Stimulated activated CD8-positive, alpha-beta memory T cell treated with anti-CD3 and anti-CD28 coated beads, Interleukin-7, amount 100 ng/mL, for 4 hours (primary cell): ENCODE measurements at regions not wholly inside any gene's neighbourhood (a gene's known extent, or its start where the extent isn't known, plus 50 kb on each side); places are given as distances from the start of the nearest gene placed in this dataset.

ENCODE experiments used
- DNase-seq, 2 donors: peaks; one replicate each; pipeline ENCODE4 v3.0.0-alpha.2; 2020; ENCODE audit warnings: low read depth in 2 of 2

DNA sequence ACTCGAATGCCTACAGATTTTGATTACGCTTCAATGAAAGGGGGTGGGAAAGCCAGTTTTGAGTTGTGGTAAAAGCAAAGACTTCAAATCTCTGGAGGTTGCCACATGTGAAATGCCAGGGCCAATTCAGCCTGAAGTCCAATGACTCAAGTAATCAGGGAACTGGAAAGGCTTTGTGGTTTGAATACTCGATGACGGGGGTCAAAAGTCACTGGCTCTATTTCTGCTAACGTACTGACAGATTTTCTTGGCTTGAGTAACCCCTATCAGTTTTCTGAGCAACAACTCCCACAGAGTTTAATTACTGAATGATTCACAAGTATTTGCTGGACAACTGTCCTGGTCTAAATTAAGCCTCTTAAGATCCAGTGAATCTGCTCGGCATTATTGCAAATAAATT lies 152.2 kb downstream of the SIPA1L2 start:
- no peak for DNase-seq

DNA sequence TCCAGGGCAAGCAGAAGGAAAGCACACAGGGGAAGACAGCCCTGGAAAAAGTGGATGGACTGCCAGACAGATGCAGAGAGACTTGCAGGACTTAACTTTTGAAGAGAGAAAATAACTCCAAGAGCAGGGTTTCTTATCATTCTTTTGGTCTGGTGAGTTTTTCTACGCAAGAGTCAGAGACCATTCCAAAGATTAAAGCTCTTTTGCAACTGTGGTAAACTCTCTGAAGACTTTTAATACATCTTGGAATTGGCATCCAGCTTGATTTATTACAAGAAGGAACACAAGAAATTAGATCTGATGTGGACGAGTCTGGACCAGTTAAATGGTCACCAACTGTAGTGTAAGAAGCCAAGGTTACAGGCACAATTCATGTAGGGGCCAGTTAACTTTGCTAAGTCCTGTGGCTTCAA lies 153.4 kb downstream of the SIPA1L2 start:
- no peak for DNase-seq

DNA sequence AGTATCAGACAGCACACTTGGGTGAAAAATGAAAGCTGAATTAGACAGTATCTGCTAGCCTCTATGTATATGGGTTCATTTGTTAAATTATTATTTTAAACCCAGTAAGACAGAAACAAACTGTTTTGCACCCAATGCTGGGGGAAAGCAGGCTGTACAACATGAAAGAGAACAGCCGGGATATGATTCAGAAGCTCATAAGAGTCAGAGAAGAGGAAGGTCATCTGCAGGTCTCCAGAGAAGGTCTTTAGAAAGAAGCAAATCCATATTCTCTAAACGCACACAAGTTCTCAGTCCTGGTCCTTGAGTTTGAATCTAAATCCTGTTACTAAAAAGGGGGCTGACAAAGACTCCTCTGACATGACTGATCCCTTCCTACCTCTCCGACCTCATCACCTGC lies 155.1 kb downstream of the SIPA1L2 start:
- no peak for DNase-seq

DNA sequence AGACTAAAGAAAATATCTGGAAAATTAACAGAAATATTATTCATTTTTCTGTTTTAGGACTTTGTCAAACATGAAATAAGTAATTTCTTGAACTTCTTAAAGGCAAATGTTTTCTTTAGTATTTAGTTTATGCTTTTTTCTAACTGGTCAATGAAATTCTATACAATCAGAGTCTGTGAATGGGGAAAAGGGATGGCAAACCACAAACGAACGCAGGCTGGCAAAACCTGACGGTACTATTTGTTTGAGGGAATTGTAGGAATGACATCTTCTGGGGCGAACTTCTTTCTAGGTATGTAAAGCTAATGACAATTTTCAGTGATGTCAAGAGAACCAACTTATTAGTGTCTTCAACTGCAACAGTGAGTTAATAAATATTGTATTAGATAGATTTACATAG lies 156.0 kb downstream of the SIPA1L2 start:
- no peak for DNase-seq

DNA sequence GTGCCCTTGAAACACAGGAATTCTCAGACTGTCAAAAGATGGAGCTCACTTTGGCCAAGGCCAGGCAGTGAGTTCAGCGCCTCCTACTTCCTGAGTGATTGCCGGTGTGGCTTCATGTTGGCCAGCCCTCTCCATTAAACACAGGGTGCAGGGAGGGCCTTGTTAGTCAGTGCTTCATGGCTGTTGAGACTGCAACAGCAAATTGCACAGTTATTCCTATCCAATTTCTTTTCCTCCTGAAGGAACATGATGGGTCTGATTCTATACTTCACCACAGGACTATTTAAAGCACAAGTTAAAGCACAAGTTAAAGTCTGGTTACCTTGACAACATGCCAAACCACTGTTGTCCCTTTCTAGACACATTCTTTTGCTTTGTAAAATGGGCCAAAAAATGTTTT lies 156.6 kb downstream of the SIPA1L2 start:
- DNase-seq: no peak

DNA sequence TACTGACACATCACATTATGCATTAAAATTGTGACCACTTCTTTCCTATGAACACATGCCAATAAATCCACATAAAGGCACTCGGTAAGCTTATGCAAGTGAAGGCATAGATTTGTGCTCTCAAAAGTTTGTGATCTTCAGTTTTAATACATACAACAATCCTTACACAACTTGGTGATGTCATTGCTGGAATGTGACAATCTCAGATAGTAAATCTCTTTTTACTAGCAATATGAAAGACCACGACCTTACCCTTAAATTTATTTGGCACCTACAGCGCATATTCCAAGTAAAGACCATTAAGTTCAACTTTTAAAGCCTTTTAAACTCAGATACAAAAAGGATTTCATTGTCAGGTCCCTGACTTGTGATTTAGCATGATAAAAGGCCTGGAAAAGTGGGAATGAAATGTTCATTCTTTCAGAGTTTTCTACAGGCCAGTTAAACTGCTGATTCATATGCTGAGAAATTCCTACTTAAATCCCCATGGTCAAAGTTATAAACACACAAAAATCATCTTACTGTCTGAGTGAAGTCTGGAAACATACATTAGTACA lies 157.4 kb downstream of the SIPA1L2 start:
- DNase-seq: no peak

DNA sequence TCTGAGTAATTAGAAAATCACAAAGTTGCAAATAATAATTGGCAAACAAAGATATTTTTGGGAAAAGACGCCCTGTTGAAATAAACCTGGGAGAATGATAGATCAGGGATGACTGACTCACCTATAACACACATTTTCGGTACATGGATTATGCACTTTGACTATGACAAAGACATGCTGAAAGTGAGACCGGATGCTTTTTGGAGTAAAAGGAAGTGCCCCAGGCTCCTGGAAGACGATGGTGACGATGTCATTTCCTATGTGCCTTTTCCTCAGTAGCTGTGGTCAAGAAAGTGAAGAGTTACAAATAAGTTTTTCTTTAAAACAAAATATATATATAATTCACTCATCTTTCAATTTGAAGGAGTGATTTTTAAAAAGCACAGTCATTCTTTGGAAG lies 158.7 kb downstream of the SIPA1L2 start:
- no peak for DNase-seq

DNA sequence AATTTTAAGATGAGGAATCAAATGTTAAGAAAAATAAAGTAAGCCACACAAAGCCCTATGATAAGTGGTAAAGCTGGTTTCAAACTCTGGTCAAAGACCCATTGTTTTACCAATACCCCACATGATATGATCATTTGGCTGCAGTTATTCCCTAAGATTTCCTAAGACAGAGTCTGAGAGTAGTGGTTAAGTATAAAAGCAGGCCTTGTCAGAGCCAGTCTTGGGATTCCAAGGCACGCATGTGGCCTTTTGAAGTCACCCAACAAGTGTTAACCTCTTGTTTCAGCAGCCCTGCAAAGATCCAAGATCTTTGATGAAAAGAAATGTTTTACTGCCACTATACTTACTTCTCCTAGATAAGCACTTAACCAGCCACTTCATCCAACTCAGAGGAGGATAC lies 159.2 kb downstream of the SIPA1L2 start:
- DNase-seq: no peak

DNA sequence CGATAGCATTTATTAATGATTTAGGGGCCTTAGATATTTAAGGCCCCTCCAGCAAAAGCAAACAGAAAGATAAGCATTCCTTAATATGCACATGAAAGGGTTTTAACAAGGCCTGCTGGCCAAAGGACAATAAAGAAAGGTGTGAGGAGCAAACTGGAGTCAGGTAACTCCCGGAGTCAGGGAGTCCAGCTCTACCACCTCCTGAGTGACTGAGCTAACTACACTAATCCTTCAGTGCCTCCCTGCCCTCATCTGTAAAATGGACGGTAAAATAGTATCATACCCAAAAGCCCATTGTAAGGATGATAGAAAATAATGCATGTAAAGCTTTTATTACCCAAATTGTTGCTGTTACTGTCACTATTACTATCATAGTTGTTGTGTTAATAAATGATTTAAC lies 161.7 kb downstream of the SIPA1L2 start:
- DNase-seq: no peak

DNA sequence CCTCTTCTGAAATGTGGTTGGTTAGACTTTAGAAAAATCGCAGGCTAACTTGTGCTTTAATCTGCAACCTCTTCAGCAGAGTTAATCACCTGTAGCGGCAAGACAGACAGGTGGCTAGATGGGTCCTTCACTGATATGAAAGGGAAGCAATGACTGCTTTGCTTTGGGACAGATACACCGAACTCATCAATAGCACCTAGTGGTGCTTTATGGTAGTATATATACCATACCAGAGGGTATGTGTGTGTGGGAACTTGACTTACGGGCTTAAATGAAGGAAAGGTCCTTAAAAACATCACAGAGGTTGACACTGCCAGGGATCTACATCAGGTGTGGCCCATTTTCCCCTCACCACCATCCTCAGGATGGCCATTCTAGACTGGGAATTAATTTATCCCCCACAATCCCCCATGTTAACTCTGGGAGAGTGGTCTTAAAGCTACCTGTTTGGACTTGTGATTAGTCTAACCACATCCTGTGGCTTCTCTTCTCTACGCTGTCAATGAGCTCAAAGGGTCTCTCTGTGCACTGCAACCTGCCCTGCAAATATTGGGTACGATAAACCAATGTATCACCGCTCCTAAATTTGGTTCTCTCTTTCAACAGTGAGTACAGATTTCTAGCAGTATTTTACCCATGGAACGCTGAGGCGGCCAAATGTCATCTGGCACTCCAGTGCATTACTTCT lies 162.7 kb downstream of the SIPA1L2 start:
- no peak for DNase-seq

DNA sequence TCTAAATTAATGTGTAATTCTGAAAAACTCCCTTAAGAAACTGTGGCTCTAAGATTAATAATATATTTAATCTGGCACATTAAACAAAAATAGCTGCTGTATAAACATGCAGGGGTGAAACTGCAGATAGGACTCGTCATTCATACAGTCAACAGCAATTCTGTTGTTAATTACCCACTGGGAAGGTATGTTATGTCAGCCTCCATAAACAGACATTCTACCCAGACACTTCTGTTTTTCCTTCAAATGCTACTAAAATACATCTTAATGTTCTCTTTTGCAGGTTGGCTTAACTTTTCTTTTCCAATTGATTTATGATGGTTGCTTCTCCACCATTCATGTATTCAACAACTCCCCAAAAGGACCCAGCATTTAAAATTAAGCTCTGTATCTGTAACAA lies 165.6 kb downstream of the SIPA1L2 start:
- DNase-seq: no peak

DNA sequence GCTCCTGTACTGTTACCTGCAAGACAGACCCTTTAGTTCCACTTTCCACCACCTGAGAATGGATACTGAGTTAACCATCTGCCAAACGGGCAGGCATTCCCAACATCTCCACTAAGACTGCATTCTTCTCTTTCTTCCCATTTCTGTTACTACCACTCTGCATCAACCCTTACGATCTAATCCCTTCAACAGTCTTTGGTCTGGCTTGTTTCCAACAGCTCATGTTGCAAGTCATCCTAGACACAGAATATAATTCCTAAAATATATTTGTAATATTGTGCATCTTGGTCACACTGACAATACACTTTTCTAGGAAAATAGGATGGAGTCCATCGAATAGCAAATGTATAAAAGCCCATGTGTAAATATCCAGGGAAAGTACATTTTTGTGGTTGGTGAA lies 166.7 kb downstream of the SIPA1L2 start:
- DNase-seq: no peak

DNA sequence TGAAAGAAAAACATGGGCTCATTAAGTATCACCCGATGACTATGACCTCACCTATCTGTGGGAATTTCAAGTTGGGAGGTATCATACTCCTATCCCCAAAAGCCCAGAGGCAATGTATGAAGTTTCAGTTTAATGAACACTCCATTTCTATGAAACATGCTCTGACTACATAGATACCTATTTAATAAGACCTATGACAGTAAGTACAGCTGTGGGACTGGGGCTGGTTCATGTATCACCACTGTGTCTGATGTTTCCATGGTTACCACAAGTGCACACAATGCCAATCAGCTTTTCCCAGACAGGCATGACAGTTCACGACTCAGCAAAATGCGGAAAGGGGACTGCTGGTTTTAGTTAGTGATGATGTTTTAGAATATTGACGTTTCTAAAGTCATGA lies 167.7 kb downstream of the SIPA1L2 start:
- no peak for DNase-seq

DNA sequence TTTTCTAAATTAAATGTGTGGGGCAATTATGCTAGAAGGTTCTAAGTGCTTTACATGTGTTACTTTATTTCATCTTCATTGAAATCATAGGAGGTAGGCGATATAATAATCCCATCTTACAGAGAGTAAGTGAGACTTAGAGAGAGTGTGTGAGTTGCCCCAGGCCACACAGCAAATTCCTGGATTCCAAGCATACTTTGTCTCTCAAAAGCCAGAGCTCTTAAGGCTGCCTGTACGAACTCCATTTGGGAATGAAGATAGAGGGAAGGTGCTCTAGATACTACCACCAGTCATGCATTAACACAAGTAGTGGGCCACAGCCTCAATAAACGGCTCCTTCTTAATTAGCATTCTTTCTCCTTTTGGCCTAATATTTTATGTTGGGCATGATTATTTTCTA lies 170.1 kb downstream of the SIPA1L2 start:
- no peak for DNase-seq

DNA sequence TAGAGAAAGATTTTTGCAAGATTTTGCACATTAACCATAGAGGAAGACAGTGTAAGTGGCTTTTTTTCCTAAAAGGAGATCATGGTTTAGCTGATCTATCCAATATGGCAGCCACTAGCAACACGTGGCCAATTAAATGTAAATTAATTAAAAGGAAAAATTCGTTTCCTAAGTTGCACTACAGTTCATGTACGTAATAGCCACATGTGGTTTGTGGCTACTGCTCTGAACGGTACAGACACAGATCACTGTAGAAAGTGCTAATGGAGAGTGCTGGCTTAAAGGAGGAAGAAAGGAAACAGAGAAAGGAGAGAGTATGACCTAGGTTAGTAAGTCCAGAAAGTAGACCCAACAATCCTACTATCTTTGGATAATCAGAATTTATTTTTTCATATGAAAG lies 170.8 kb downstream of the SIPA1L2 start:
- no peak for DNase-seq

DNA sequence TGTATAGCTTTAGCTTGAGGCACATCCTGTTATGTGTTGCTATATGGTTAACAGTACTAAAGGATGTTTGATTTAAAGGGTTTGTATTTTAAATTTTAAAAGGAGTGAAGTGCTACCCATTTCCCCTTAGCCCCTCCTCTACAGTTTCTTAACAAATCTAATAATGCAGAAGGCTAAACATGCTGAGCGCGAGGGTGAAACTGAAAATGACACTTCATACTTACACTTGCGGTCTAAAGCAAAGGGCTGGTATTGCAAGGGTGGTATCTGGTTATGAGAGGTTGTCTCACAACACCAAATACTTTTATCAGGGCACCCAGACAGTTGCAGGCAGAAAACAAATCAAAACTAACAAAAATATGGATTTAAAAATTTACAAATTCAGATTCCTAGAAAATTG lies 172.3 kb downstream of the SIPA1L2 start:
- peak in 1 of 2 donors; percentile 17 for DNase-seq

DNA sequence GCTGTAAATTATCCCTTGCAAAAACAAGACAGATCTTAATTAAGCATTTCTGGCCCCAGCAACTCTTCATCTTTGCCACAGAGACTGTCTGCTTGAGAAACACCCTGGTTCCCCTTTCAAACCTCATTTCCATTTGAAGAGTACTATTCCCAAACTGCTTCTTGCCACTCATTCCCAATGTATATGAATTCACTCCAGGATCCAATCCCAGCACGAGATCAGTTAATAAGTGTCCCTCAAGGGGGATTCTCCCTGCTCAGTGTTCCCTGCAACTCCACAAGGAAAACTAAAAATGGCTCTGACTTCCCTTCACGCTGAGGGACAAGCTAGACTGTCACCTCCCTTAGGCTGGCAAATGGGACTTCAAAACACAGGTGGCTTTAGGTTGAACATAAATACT lies 173.2 kb downstream of the SIPA1L2 start:
- DNase-seq: no peak

DNA sequence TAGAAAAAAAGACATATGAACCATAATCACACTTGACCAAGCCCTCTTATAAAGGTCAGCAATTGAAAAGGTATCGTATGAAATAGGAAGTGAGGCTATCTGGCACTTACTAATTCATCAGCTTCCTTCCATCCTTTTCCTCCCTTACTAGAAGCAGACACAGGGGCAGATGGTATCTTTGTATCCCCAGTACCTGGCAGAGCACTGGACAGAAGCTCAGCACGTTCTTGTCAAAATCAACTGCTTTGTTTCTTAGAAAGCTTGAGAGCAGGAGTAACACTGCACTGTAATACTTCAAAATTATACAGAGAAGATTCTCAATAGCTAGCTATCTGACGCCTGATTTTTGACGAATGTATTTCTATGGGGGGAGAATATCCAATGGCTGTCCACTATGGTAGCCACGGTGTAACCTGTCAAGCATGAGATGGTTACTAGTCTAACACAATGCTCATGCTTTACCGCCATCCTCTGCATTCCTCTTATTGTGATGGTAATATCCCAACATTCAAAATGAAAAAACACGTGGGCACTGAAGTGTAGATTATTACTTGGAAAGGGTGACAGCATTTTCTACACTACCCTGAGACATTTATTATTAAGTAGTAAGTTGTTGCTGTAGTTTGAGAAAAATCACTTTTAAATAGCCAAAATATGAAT lies 175.6 kb downstream of the SIPA1L2 start:
- DNase-seq: no peak

DNA sequence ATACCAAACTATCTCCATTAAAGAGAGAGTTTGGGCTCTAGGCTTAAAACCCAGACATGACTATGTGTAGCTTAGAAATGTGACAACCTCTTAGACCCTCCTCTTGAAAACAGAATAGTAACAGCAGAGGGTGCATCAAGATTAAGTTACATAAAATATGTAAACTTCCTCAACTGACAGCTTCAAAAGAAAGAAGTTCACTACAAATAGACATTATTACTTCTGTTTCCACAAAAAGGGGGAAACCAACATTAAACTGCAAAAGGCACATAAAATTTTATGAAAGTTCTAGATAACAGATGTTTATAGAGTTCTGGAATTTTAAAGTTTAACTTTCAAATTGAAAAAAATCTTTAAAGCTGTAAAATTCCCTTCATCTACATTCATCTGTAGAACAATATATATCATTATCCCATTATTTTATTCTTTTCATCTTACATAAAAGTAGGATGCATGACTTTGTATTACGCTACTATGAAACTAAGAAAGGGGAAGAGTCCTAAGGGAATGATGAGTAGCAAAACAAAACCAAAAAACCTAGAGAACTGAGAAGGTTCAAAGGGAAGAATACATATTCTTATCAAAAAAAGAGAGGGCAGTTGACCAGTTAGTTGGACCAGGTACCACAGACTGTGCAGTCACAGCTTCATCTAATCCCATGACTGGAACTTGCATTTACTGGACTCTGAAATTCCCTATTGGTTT lies 177.0 kb downstream of the SIPA1L2 start:
- DNase-seq: no peak

DNA sequence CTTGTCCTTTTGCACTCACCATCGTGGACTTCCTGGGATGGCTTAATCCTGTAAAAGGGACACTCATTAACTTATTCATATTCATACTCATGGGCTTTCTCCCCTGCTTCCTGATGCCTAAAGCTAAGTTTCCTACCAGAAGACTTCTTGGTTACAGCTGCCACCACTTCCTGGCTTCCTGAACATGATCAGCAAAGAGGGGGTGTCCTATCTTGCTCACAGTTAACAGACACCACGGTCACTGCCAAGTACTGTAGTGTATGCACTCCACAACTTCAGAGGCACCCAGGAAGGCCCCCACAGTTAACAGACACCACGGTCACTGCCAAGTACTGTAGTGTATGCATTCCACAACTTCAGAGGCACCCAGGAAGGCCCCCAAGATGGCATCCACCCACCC lies 177.8 kb downstream of the SIPA1L2 start:
- no peak for DNase-seq

DNA sequence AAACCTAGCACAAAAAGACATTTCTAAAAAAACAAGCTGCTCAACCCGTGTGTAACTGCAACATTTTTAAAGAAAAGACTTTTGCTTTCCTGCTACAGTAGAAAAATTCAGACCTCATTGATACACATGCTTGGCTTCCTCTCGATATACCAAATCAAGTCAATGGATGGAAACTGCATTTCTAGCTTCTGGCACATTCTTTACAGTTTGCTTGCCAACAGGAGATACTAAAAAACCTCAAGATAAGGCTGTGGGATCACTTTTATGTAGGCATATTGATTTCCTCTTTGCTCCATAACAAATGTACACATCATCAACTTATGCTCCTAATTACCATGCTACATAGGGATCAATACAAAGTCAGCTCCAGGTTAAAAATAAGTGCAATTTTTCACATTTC lies 178.4 kb downstream of the SIPA1L2 start:
- no peak for DNase-seq

DNA sequence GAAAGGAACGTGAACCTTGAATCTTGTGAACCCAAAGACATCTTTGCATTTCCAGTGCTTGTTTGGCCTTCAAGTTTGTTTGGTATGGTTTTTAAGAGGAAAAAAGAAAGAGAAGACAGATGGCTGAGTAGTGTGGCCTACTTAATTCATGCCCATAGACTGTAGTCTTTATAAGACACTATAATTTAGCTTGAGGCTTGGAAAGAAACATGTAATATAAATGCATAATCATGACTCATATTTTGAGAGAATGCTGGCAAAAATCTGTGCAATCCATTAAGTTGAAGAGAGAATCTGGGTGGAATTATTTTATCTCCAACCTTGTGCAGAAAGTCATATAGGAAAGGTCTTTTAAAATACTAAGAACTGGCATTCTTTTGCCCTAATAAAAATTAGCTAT lies 179.3 kb downstream of the SIPA1L2 start:
- no peak for DNase-seq

DNA sequence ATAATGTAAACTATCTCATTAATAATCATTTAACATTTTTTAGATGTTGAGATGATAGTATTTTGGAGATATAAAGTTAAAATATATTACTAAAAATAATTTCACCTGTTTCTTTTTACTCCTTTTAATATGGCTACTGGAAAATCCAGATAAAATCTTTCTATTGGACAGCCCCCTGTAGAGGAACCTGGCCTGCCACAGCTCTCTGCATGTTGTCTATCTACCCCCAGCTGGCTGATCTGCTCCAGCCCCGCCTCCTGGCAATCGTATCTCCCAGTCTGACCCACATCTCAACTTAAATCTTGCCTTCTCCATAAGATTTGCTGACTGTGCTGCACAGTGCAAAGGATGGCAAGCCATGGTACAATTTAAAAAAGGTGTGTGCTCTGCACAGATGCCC lies 182.8 kb downstream of the SIPA1L2 start:
- no peak for DNase-seq
